HepG2 (cell line): ENCODE measurements at regions not wholly inside any gene's neighbourhood (a gene's known extent, or its start where the extent isn't known, plus 50 kb on each side); places are given as distances from the start of the nearest gene placed in this dataset.

Experiments used
- ATAC-seq: fragments of 200-7000 bp; cut with Tn5 transposase; 3 replicates; pipeline ENCODE4 v1.9.1; 2020; ENCODE audit warnings: mild to moderate bottlenecking, moderate library complexity
- BruUV-seq: library from RNA; stranded (reverse); fragments of 400-500 nt; replicated peaks from 2 replicates; lab custom pipeline; 2021; lab: Mats Ljungman, UMichigan
- CTCF ChIA-PET: fragments of 300-600 bp; formaldehyde crosslinking; extraction: SDS; loops from one replicate; lab custom pipeline; 2021; ENCODE audit warnings: low total read pairs, inconsistent platforms, low intra/inter-chr PET ratio; lab: Yijun Ruan, JAX
- POLR2A ChIA-PET: fragments of 350-600 bp; sonication (Branson Sonifier 250); formaldehyde crosslinking; loops from one replicate; lab custom pipeline; 2020; ENCODE audit warnings: antibody characterized with exemption, inconsistent platforms; lab: Yijun Ruan, JAX
- DNase-seq: peaks from one replicate; pipeline ENCODE4 v3.0.0-alpha.2; 2015; ENCODE audit warnings: low spot score
- FAIRE-seq: peaks from 3 replicates; lab custom pipeline; 2011; peaks lifted over from hg19 to GRCh38; lab: Jason Lieb, UNC
- H2AFZ ChIP-seq: one replicate; pipeline ENCODE4 v1.6.1; 2011; ENCODE audit warnings: low read length, inconsistent platforms
- H3K27ac ChIP-seq: fragments of 300-600 bp; 3 replicates; pipeline ENCODE4 v1.8.0; 2011; ENCODE audit warnings: mixed run types, mild to moderate bottlenecking, mixed read lengths, low read length, inconsistent platforms; ENCODE audit not compliant: insufficient read depth; ENCODE audit errors: extremely low read length
- H3K27me3 ChIP-seq, 2 experiments: fragments of 200-600 bp in 1 of 2; 2 replicates in 1 of 2; 3 replicates in 1 of 2; pipeline versions ENCODE4 v1.6.0 to v1.8.0; 2011; ENCODE audit warnings: low read length in 2 of 2, mild to moderate bottlenecking in 2 of 2, moderate library complexity in 2 of 2, inconsistent platforms in 1 of 2; ENCODE audit not compliant: insufficient read depth in 2 of 2, control insufficient read depth in 1 of 2
- H3K36me3 ChIP-seq, 2 experiments: fragments of 200-600 bp in 1 of 2; replicated peaks in 1 of 2; 2 replicates in 1 of 2; 3 replicates in 1 of 2; pipeline versions ENCODE4 v1.5.1 to v1.8.0; 2011; ENCODE audit warnings: low read length in 2 of 2, inconsistent platforms in 1 of 2; ENCODE audit not compliant: insufficient read depth in 2 of 2, control insufficient read depth in 1 of 2
- H3K4me1 ChIP-seq: 2 replicates; pipeline ENCODE4 v1.5.1; 2012; ENCODE audit warnings: low read length, inconsistent platforms; ENCODE audit not compliant: insufficient read depth
- H3K4me2 ChIP-seq: 2 replicates; pipeline ENCODE4 v1.6.0; 2011; ENCODE audit warnings: low read depth, low read length, inconsistent platforms
- H3K4me3 ChIP-seq, 3 experiments: fragments of 200-600 bp in 1 of 3; sonication (generic), shearing (Covaris generic) in 1 of 3; replicated peaks in 1 of 3; 2 replicates each; pipeline ENCODE4 v1.5.1; 2011 to 2016; ENCODE audit warnings: low read length in 3 of 3, inconsistent platforms in 2 of 3, low read depth in 2 of 3, mild to moderate bottlenecking in 2 of 3, control low read depth in 1 of 3, mixed read lengths in 1 of 3; ENCODE audit not compliant: insufficient read depth in 1 of 3
- H3K79me2 ChIP-seq: one replicate; pipeline ENCODE4 v1.6.1; 2011; ENCODE audit warnings: low read length, inconsistent platforms; ENCODE audit not compliant: insufficient read depth
- H3K9ac ChIP-seq: 2 replicates; pipeline ENCODE4 v1.6.0; 2011; ENCODE audit warnings: mild to moderate bottlenecking, low read depth, low read length, inconsistent platforms; ENCODE audit not compliant: insufficient read depth
- H3K9me3 ChIP-seq: 2 replicates; pipeline ENCODE4 v1.5.1; 2012; ENCODE audit warnings: mild to moderate bottlenecking, low read length
- H4K20me1 ChIP-seq: 2 replicates; pipeline ENCODE4 v1.6.0; 2011; ENCODE audit warnings: inconsistent platforms, mild to moderate bottlenecking, low read length, moderate library complexity; ENCODE audit not compliant: insufficient read depth
- ATF5 ChIP-seq: sonication (generic); formaldehyde crosslinking; IDR thresholded peaks from 2 replicates; pipeline ENCODE4 v1.4.0; 2020; ENCODE audit warnings: mild to moderate bottlenecking, low read depth, missing genetic modification reagents
- BATF2 ChIP-seq: sonication (generic); formaldehyde crosslinking; IDR thresholded peaks from 2 replicates; pipeline ENCODE4 v1.8.0; 2022; ENCODE audit warnings: mild to moderate bottlenecking, missing genetic modification reagents, moderate library complexity
- CHCHD3 ChIP-seq: sonication (generic); formaldehyde crosslinking; IDR thresholded peaks from 2 replicates; pipeline ENCODE4 v1.8.0; 2022; ENCODE audit warnings: mild to moderate bottlenecking, missing genetic modification reagents, moderate library complexity
- E2F2 ChIP-seq: sonication (generic); formaldehyde crosslinking; IDR thresholded peaks from 2 replicates; pipeline ENCODE4 v1.4.0; 2020; ENCODE audit warnings: missing genetic modification reagents, borderline replicate concordance
- ETS1 ChIP-seq: sonication (generic); formaldehyde crosslinking; IDR thresholded peaks from 2 replicates; pipeline ENCODE4 v1.4.0; 2020; ENCODE audit warnings: missing genetic modification reagents
- IRF9 ChIP-seq: sonication (generic); formaldehyde crosslinking; IDR thresholded peaks from 2 replicates; pipeline ENCODE4 v1.8.0; 2022; ENCODE audit warnings: missing genetic modification reagents, mild to moderate bottlenecking, borderline replicate concordance
- MATR3 ChIP-seq: sonication (generic); formaldehyde crosslinking; IDR thresholded peaks from 2 replicates; pipeline ENCODE4 v1.4.0; 2020; ENCODE audit warnings: missing genetic modification reagents
- PBX2 ChIP-seq: IDR thresholded peaks from 2 replicates; pipeline ENCODE4 v1.6.1; 2016; ENCODE audit warnings: control low read depth
- RBAK ChIP-seq: sonication (generic); formaldehyde crosslinking; IDR thresholded peaks from 2 replicates; pipeline ENCODE4 v1.5.1; 2020; ENCODE audit warnings: mild to moderate bottlenecking, missing genetic modification reagents
- STAT5B ChIP-seq: sonication (generic); formaldehyde crosslinking; IDR thresholded peaks from 2 replicates; pipeline ENCODE4 v1.4.0; 2020; ENCODE audit warnings: missing genetic modification reagents
- THAP11 ChIP-seq: IDR thresholded peaks from 2 replicates; pipeline ENCODE4 v1.6.1; 2016; ENCODE audit warnings: missing biosample characterization, missing genetic modification reagents
- THYN1 ChIP-seq: sonication (generic); formaldehyde crosslinking; IDR thresholded peaks from 2 replicates; pipeline ENCODE4 v1.8.1; 2023; ENCODE audit warnings: low read depth, mild to moderate bottlenecking, moderate library complexity, missing genetic modification reagents, borderline replicate concordance
- ZNF230 ChIP-seq: sonication (generic); formaldehyde crosslinking; IDR thresholded peaks from 2 replicates; pipeline ENCODE4 v1.4.0; 2020; ENCODE audit warnings: mild to moderate bottlenecking, missing genetic modification reagents
- ZNF275 ChIP-seq: sonication (generic); formaldehyde crosslinking; IDR thresholded peaks from 2 replicates; pipeline ENCODE4 v1.8.0; 2022; ENCODE audit warnings: missing genetic modification reagents, mild to moderate bottlenecking, inconsistent platforms, borderline replicate concordance
- ZNF597 ChIP-seq: sonication (generic); formaldehyde crosslinking; IDR thresholded peaks from 2 replicates; pipeline ENCODE4 v1.5.0; 2020; ENCODE audit warnings: missing genetic modification reagents
- ZNF660 ChIP-seq: sonication (generic); formaldehyde crosslinking; IDR thresholded peaks from 2 replicates; pipeline ENCODE4 v1.5.1; 2020; ENCODE audit warnings: mild to moderate bottlenecking, low read depth, missing genetic modification reagents, borderline replicate concordance
- WGBS: methylation state at CpG from one replicate; pipeline ENCODE4 v1.1.6; 2017; ENCODE audit warnings: low lambda C conversion rate; 5-methylcytosine and 5-hydroxymethylcytosine counted together
- in situ Hi-C: cut with HindIII; loops from 2 replicates; pipeline ENCODE4 v1.10.0; 2017; ENCODE audit warnings: low pct_unique_long_range_greater_than_20kb; ENCODE audit not compliant: extremely low pct_ligation_motif_present
- intact Hi-C: fragments of 100-400 bp; cut with micrococcal nuclease; formaldehyde crosslinking; loops from one replicate; pipeline ENCODE4 v1.10.0; 2022; ENCODE audit not compliant: unreplicated experiment

GRCh38 chr15:31276596-31277298 is 49.9 kb upstream of the KLF13 start:
- Histone ChIP-seq H3K4me2 (no peak overlapping the region), H2AFZ (no peak overlapping the region), H3K4me3 (no peak overlapping the region), H3K79me2 (no peaks in the 10 kb centered on the region), H3K36me3 (no peaks in the 10 kb centered on the region), H3K27me3 (no peaks in the 10 kb centered on the region), H3K9me3 (no peaks in the 10 kb centered on the region), H4K20me1 (no peaks in the 10 kb centered on the region), H3K9ac (no peak overlapping the region), H3K4me1 (peaks cover 53% of the 10 kb centered on the region), H3K27ac (no peak overlapping the region)
- no peak for FAIRE-seq
- no peak for DNase-seq
- WGBS: 68% methylated on average over 4 of the region's 8 CpGs
- ATAC-seq: no peak
- BruUV-seq: no TSS peak
- in situ Hi-C loops: no loop called here
- ChIA-PET CTCF (no interaction called here), POLR2A (no interaction called here)
- intact Hi-C loops: no loop called here
- TF ChIP-seq ZNF597: no peak
- no peak for TF ChIP-seq STAT5B (CRISPR knock-in tag)
- TF ChIP-seq RBAK (CRISPR knock-in tag): no peak
- no peak for TF ChIP-seq THYN1 (CRISPR knock-in tag)
- no peak for TF ChIP-seq ETS1 (CRISPR knock-in tag)
- TF ChIP-seq E2F2 (CRISPR knock-in tag): no peak
- no peak for TF ChIP-seq BATF2
- TF ChIP-seq PBX2 (CRISPR knock-in tag): no peak
- TF ChIP-seq CHCHD3 (CRISPR knock-in tag): no peak
- no peak for TF ChIP-seq MATR3 (CRISPR knock-in tag)
- TF ChIP-seq IRF9 (CRISPR knock-in tag): no peak
- no peak for TF ChIP-seq ZNF275 (CRISPR knock-in tag)
- no peak for TF ChIP-seq ZNF660 (CRISPR knock-in tag)
- no peak for TF ChIP-seq ATF5
- no peak for TF ChIP-seq ZNF230 (CRISPR knock-in tag)
- no peak for TF ChIP-seq THAP11
